ENCODE measurements at regions not wholly inside any gene's neighbourhood (a gene's known extent, or its start where the extent isn't known, plus 50 kb on each side); places are given as distances from the start of the nearest gene placed in this dataset.

- TF ChIP-seq, protein P1, sequence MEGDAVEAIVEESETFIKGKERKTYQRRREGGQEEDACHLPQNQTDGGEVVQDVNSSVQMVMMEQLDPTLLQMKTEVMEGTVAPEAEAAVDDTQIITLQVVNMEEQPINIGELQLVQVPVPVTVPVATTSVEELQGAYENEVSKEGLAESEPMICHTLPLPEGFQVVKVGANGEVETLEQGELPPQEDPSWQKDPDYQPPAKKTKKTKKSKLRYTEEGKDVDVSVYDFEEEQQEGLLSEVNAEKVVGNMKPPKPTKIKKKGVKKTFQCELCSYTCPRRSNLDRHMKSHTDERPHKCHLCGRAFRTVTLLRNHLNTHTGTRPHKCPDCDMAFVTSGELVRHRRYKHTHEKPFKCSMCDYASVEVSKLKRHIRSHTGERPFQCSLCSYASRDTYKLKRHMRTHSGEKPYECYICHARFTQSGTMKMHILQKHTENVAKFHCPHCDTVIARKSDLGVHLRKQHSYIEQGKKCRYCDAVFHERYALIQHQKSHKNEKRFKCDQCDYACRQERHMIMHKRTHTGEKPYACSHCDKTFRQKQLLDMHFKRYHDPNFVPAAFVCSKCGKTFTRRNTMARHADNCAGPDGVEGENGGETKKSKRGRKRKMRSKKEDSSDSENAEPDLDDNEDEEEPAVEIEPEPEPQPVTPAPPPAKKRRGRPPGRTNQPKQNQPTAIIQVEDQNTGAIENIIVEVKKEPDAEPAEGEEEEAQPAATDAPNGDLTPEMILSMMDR (IDR thresholded peaks at IDR 0.05), result no peak
- TF ChIP-seq POLR2AphosphoS5 (IDR thresholded peaks at IDR 0.05; ENCODE audit: insufficient read depth in 1 of 2, low read depth in 1 of 2), result no peak
- TF ChIP-seq POLR2A (IDR thresholded peaks at IDR 0.05), result no peak
These were observed 137.3 kb upstream of the KBTBD8 start for GRCh38 chr3:66860771-66861170.
